Loucy (cell line): ENCODE measurements at regions not wholly inside any gene's neighbourhood (a gene's known extent, or its start where the extent isn't known, plus 50 kb on each side); places are given as distances from the start of the nearest gene placed in this dataset.

Experiments
- H2AFZ ChIP-seq: fragments of 200-600 bp; sonication (generic); 2 replicates; pipeline ENCODE4 v1.6.0; 2016; ENCODE audit warnings: antibody characterized with exemption, mild to moderate bottlenecking, low read length, moderate library complexity
- H3F3A ChIP-seq: fragments of 200-600 bp; 2 replicates; pipeline ENCODE4 v1.6.0; 2016; ENCODE audit warnings: antibody characterized with exemption, low read depth, mild to moderate bottlenecking
- H3K27me3 ChIP-seq: fragments of 200-600 bp; sonication (generic); 2 replicates; pipeline ENCODE4 v1.6.1; 2014; ENCODE audit warnings: low read length, mild to moderate bottlenecking; ENCODE audit not compliant: insufficient read depth, poor library complexity, severe bottlenecking
- H3K36me3 ChIP-seq: fragments of 200-600 bp; sonication (generic); 2 replicates; pipeline ENCODE4 v1.6.1; 2016; ENCODE audit warnings: low read length; ENCODE audit not compliant: insufficient read depth
- H3K4me1 ChIP-seq: fragments of 200-600 bp; sonication (generic); 2 replicates; pipeline ENCODE4 v1.5.1; 2014; ENCODE audit warnings: low read length, mild to moderate bottlenecking; ENCODE audit not compliant: insufficient read depth, poor library complexity, severe bottlenecking
- H3K4me2 ChIP-seq: fragments of 200-600 bp; sonication (generic); 2 replicates; pipeline ENCODE4 v1.6.0; 2014; ENCODE audit warnings: antibody characterized with exemption, low read length, low read depth, mild to moderate bottlenecking; ENCODE audit not compliant: poor library complexity, severe bottlenecking
- H3K4me3 ChIP-seq: fragments of 200-600 bp; sonication (generic); 2 replicates; pipeline ENCODE4 v1.5.1; 2014; ENCODE audit warnings: low read length, mild to moderate bottlenecking, mixed read lengths; ENCODE audit not compliant: poor library complexity, severe bottlenecking
- H3K79me2 ChIP-seq: fragments of 200-600 bp; sonication (generic); 2 replicates; pipeline ENCODE4 v1.6.1; 2014; ENCODE audit warnings: low read length; ENCODE audit not compliant: insufficient read depth
- H3K9ac ChIP-seq: fragments of 200-600 bp; sonication (generic); 2 replicates; pipeline ENCODE4 v1.6.0; 2014; ENCODE audit warnings: mild to moderate bottlenecking, low read depth, low read length, moderate library complexity; ENCODE audit not compliant: poor library complexity, severe bottlenecking
- H3K9me2 ChIP-seq: fragments of 200-600 bp; sonication (generic); replicated peaks from 2 replicates; pipeline ENCODE4 v1.6.1; 2016; ENCODE audit warnings: low read depth, low read length, mixed read lengths
- H3K9me3 ChIP-seq: fragments of 200-600 bp; sonication (generic); 2 replicates; pipeline ENCODE4 v1.6.1; 2014; ENCODE audit warnings: mild to moderate bottlenecking, antibody characterized with exemption, low read length, low read depth; ENCODE audit not compliant: insufficient read depth
- H4K20me1 ChIP-seq: fragments of 200-600 bp; sonication (generic); 2 replicates; pipeline ENCODE4 v1.6.0; 2014; ENCODE audit warnings: antibody characterized with exemption, low read length, mild to moderate bottlenecking; ENCODE audit not compliant: insufficient read depth, poor library complexity, severe bottlenecking
- CTCF ChIP-seq: fragments of 200-600 bp; sonication (generic); conservative IDR thresholded peaks from 2 replicates; pipeline ENCODE4 v1.5.1; 2014; ENCODE audit warnings: mild to moderate bottlenecking, antibody characterized with exemption, low read length
- EZH2phosphoT487 ChIP-seq: fragments of 200-600 bp; IDR thresholded peaks from 2 replicates; pipeline ENCODE4 v1.6.1; 2018; ENCODE audit warnings: antibody characterized with exemption, mild to moderate bottlenecking, moderate library complexity, borderline replicate concordance

- no peak for TF ChIP-seq CTCF
- no peak for TF ChIP-seq EZH2phosphoT487
- H3K4me1 ChIP-seq, result no peaks in the 10 kb centered on the region
These were observed 1123.3 kb upstream of the ACVR2A start for GRCh38 chr2:146721486-146721885.

GRCh38 chr2:146720170-146720569 lies 1124.7 kb upstream of the ACVR2A start:
- Histone ChIP-seq H3K4me3 (no peak overlapping the region), H3K79me2 (no peaks in the 10 kb centered on the region), H3F3A (no peaks in the 10 kb centered on the region), H3K9ac (no peak overlapping the region), H3K9me3 (peaks cover 7% of the 10 kb centered on the region; the same call in 1 of the 2 replicates), H2AFZ (no peak overlapping the region), H3K36me3 (no peaks in the 10 kb centered on the region), H3K27me3 (no peaks in the 10 kb centered on the region), H3K4me2 (no peak overlapping the region), H4K20me1 (no peaks in the 10 kb centered on the region), H3K9me2 (no peaks in the 10 kb centered on the region), H3K4me1 (no peaks in the 10 kb centered on the region)
- TF ChIP-seq CTCF (no peak), EZH2phosphoT487 (no peak)

More at GRCh38 chr2:146721486-146721885, 1123.3 kb upstream of the ACVR2A start:
- no peaks in the 10 kb centered on the region for H3K36me3 ChIP-seq
- no peak overlapping the region for H3K4me3 ChIP-seq
- no peaks in the 10 kb centered on the region for H4K20me1 ChIP-seq
- no peak overlapping the region for H3K4me2 ChIP-seq
- H2AFZ ChIP-seq, result no peak overlapping the region
- H3K79me2 ChIP-seq, result no peaks in the 10 kb centered on the region
- H3F3A ChIP-seq, result no peaks in the 10 kb centered on the region
- no peaks in the 10 kb centered on the region for H3K9me2 ChIP-seq
- H3K9ac ChIP-seq, result no peak overlapping the region
- H3K27me3 ChIP-seq, result no peaks in the 10 kb centered on the region
- peaks cover 7% of the 10 kb centered on the region; the same call in 1 of the 2 replicates for H3K9me3 ChIP-seq

GRCh38 chr2:146716591-146716990 lies 1128.2 kb upstream of the ACVR2A start:
- H3K27me3 ChIP-seq, result no peaks in the 10 kb centered on the region
- H3K36me3 ChIP-seq, result no peaks in the 10 kb centered on the region
- H3K79me2 ChIP-seq, result no peaks in the 10 kb centered on the region
- H4K20me1 ChIP-seq, result no peaks in the 10 kb centered on the region
- no peaks in the 10 kb centered on the region for H3K4me1 ChIP-seq
- H3K9me2 ChIP-seq, result no peaks in the 10 kb centered on the region
- no peak overlapping the region for H3K9ac ChIP-seq
- TF ChIP-seq EZH2phosphoT487, result no peak
- TF ChIP-seq CTCF, result no peak
- no peaks in the 10 kb centered on the region for H3F3A ChIP-seq
- H3K4me2 ChIP-seq, result no peak overlapping the region
- no peak overlapping the region for H2AFZ ChIP-seq
- peaks cover 7% of the 10 kb centered on the region; the same call in 1 of the 2 replicates for H3K9me3 ChIP-seq
- H3K4me3 ChIP-seq, result no peak overlapping the region
